ENCODE measurements at regions not wholly inside any gene's neighbourhood (a gene's known extent, or its start where the extent isn't known, plus 50 kb on each side); places are given as distances from the start of the nearest gene placed in this dataset.

- TF ChIP-seq CTCF (IDR thresholded peaks at IDR 0.05) (no peak), ATF6 (CRISPR knock-in tag; IDR thresholded peaks at IDR 0.05) (no peak), ATF3 (CRISPR knock-in tag; conservative IDR thresholded peaks at IDR 0.05) (no peak)
Observed at GRCh38 chr4:127188847-127189246, 443.9 kb upstream of the INTU start.
